C4-2B (cell line): ENCODE measurements at regions not wholly inside any gene's neighbourhood (a gene's known extent, or its start where the extent isn't known, plus 50 kb on each side); places are given as distances from the start of the nearest gene placed in this dataset.

ENCODE experiments used
- CTCF ChIP-seq: fragments of 450-650 bp; conservative IDR thresholded peaks from 2 replicates; pipeline ENCODE4 v1.5.1; 2017; ENCODE audit warnings: mild to moderate bottlenecking
- ZFX ChIP-seq: fragments of 450-650 bp; IDR thresholded peaks from 2 replicates; pipeline ENCODE4 v1.6.1; 2017

DNA sequence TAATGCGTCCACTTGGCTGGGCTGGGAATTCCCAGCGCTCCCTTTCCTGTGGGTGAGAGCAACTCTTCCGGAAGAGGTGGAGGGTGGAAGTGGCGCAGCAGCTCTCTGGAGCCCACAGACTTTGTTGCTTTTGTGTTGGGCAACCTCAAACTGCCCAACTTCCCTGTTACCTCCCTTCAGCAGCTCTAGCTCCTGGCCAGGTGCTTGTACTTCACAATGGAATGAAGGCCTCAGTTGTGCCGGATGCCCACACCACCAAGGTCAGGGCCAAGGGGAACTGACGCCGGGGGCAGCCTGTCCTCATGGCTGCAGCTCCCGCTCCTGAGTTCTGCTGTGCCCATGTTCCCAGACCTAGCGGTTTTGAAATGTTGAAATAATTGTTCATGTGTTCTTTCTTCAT is 322.9 kb downstream of the GALR1 start:
- TF ChIP-seq CTCF (no peak), ZFX (no peak)
